Bronchial epithelial cell (primary cell): ENCODE measurements at regions not wholly inside any gene's neighbourhood (a gene's known extent, or its start where the extent isn't known, plus 50 kb on each side); places are given as distances from the start of the nearest gene placed in this dataset.
A peak's percentile ranks its signal among the peaks of the same experiment; 100 is the strongest.

Experiments
- DNase-seq: peaks from one replicate; pipeline ENCODE4 v3.0.0-alpha.2; 2010; ENCODE audit warnings: low read depth
- FAIRE-seq: peaks from 2 replicates; lab custom pipeline; 2011; peaks lifted over from hg19 to GRCh38; lab: Jason Lieb, UNC
- H3K27me3 ChIP-seq: 2 replicates; pipeline ENCODE4 v1.5.1; 2011; ENCODE audit warnings: low read length; ENCODE audit not compliant: control insufficient read depth, insufficient read depth
- H3K36me3 ChIP-seq: 2 replicates; pipeline ENCODE4 v1.5.1; 2011; ENCODE audit warnings: low read length; ENCODE audit not compliant: control insufficient read depth, insufficient read depth
- H3K4me3 ChIP-seq: 2 replicates; pipeline ENCODE4 v1.5.1; 2011; ENCODE audit warnings: mild to moderate bottlenecking, low read depth, low read length, control low read depth
- TF ChIP-seq, protein P1 (sequence below): IDR thresholded peaks from 2 replicates; pipeline ENCODE4 v1.5.1; 2011; ENCODE audit warnings: mild to moderate bottlenecking, moderate library complexity, low read length, control low read depth, inconsistent platforms; ENCODE audit not compliant: insufficient read depth, severe bottlenecking

DNA sequence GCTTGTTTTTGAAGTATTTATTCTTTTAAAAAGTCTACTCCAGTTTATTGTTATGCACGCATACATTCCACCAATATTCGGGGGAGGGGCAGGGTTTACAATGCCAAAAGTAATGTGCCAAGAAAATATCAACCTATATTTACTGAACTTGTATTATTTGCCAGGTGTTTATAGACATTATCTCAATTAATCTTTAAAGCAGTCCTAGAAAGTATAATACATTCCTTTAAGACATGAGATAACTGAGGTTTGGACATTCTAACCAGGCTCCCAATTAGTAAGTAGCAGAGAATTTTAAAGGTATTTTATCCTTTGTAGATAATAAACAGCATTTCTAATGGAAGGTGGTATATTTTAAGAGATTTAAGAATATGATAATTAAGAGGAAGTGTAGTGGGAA, 124.5 kb upstream of the LRIG3 start:
- DNase-seq, result no peak
- no peak for FAIRE-seq
- TF ChIP-seq, protein P1, sequence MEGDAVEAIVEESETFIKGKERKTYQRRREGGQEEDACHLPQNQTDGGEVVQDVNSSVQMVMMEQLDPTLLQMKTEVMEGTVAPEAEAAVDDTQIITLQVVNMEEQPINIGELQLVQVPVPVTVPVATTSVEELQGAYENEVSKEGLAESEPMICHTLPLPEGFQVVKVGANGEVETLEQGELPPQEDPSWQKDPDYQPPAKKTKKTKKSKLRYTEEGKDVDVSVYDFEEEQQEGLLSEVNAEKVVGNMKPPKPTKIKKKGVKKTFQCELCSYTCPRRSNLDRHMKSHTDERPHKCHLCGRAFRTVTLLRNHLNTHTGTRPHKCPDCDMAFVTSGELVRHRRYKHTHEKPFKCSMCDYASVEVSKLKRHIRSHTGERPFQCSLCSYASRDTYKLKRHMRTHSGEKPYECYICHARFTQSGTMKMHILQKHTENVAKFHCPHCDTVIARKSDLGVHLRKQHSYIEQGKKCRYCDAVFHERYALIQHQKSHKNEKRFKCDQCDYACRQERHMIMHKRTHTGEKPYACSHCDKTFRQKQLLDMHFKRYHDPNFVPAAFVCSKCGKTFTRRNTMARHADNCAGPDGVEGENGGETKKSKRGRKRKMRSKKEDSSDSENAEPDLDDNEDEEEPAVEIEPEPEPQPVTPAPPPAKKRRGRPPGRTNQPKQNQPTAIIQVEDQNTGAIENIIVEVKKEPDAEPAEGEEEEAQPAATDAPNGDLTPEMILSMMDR, result no peak
- H3K4me3 ChIP-seq, result no peak overlapping the region
- H3K36me3 ChIP-seq, result no peaks in the 10 kb centered on the region
- no peaks in the 10 kb centered on the region for H3K27me3 ChIP-seq

DNA sequence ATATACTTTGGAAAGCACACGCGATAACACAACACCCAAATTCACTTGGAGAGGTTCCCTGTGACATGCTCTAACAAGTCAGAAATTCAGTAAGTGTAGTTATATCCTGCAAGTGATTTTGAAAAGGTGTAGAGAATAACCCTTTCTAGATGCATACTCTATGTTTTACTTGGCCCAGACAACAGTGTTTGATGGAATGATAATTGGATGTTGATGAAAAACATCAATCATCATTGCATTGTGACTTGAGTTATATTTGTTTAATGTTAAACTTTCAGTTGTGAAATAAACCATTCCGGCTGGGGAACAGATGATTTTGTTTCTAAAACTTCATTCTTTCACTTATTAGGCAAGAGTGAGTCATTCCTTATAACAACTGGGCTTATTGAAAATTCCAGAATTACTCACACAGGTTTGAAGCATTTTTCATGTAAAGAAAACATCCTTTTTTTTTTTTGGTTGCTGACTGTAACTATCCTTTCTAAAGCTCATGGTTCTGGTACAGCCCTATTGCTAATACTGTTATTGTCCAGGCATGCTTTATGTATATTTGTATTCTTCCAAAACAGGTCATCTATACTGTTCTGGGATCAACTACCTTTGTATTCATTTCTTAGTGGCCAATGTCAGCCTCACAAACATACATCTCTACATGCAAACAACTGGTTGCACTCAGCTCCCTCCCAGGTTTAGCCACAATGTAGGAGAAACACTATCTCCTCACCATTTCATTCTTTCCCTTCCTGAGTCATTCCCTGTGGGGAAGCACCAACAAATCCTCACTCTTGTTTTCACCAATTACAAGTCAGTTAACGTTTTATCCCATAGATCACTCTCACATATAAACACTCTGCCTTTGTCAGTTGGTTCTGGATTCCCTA, 121.2 kb upstream of the LRIG3 start:
- no peaks in the 10 kb centered on the region for H3K36me3 ChIP-seq
- TF ChIP-seq, protein P1, result no peak
- peak; percentile 99 for DNase-seq
- H3K4me3 ChIP-seq, result no peak overlapping the region
- no peak for FAIRE-seq
- no peaks in the 10 kb centered on the region for H3K27me3 ChIP-seq

DNA sequence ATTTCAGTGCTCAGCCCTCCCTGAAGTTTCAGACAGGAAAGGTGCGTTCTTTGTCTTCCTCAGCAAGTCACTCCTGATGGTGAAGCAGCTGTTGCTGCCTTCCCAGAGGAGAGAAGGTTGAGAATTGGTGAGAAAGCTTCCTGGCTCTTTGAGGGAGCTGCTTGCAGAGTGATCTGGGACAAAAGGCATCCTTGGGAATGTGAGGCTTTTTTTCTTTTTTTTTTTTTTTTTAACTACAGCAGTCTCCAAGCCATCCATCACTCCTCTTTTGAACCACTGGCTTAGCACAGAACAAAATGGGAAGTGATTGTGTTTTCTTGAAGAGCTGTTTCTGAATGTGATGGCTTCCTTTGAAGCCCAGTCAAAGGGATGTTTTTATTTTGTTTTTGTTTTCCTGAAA, 120.4 kb upstream of the LRIG3 start:
- FAIRE-seq (no peak), DNase-seq (peak; percentile 81)
- TF ChIP-seq, protein P1, result no peak
- H3K4me3 ChIP-seq, result no peak overlapping the region
- H3K36me3 ChIP-seq, result no peaks in the 10 kb centered on the region
- no peaks in the 10 kb centered on the region for H3K27me3 ChIP-seq

DNA sequence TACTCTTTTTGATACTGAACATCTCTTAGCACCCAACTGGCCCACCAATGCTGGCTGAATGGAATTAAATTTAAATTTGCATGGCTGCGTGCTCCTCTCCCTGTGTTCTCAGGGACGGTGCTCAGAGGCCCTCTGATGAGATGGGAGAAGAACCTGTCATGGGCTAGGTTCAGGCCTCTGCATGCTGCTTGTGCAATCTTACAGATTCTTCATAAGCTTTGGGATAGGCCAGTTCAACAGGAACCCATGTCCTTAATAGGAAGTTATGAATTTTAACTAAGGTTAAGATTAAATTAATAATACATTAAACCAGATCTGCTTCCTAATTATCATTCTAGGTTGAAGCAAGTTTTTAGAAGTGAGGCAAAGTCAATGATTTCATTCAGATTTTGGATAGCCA, 119.7 kb upstream of the LRIG3 start:
- TF ChIP-seq, protein P1, result no peak
- Histone ChIP-seq H3K4me3 (no peak overlapping the region), H3K27me3 (no peaks in the 10 kb centered on the region), H3K36me3 (no peaks in the 10 kb centered on the region)
- DNase-seq (peak; percentile 59), FAIRE-seq (no peak)

DNA sequence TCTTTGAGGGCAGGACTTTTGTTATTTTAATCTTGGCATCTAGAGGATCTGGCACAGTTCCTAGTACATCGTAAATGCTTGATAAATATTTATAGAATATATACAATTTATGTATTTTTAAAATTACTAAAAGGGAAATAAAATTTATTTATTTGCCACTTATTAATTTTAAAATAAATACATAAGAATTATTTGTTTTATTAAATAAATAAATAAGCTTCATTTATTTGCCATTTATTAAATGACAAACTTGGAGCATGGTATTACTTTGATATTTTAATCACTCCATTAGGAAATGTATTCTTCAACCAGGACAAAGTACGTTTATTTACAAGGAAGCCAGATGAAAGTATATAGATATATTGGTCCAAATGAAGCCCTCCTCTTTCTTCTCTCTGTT, 118.7 kb upstream of the LRIG3 start:
- no peaks in the 10 kb centered on the region for H3K36me3 ChIP-seq
- TF ChIP-seq, protein P1, result no peak
- H3K27me3 ChIP-seq, result no peaks in the 10 kb centered on the region
- H3K4me3 ChIP-seq, result no peak overlapping the region
- DNase-seq, result no peak
- FAIRE-seq, result no peak
